Adrenal gland (tissue), 5 donors: ENCODE measurements at regions not wholly inside any gene's neighbourhood (a gene's known extent, or its start where the extent isn't known, plus 50 kb on each side); places are given as distances from the start of the nearest gene placed in this dataset.

Experiments
- CTCF ChIP-seq, 6 experiments: fragments of 450-650 bp in 4 of 6; fragments of 200-600 bp in 2 of 6; sonication (generic) in 1 of 6; IDR thresholded peaks; 1 replicate in 5 of 6; 2 replicates in 1 of 6; pipeline versions ENCODE4 v1.5.1 to v1.8.0; 2016 to 2021; ENCODE audit warnings: antibody characterized with exemption in 6 of 6, mild to moderate bottlenecking in 2 of 6, moderate library complexity in 1 of 6
- POLR2A ChIP-seq, 2 donors: fragments of 450-650 bp; IDR thresholded peaks; one replicate each; pipeline ENCODE4 v1.6.1; 2017; ENCODE audit warnings: antibody characterized with exemption in 2 of 2, mild to moderate bottlenecking in 2 of 2, moderate library complexity in 1 of 2
- donor health status: DM: no; HTN: no; CAD: no.

GRCh38 chr7:131952365-131952764, 395.9 kb upstream of the PODXL start:
- no peak for TF ChIP-seq POLR2A (IDR thresholded peaks at IDR 0.05)
- no peak for TF ChIP-seq CTCF (IDR thresholded peaks at IDR 0.05)
